Osteocyte (in vitro differentiated cells): ENCODE measurements at regions not wholly inside any gene's neighbourhood (a gene's known extent, or its start where the extent isn't known, plus 50 kb on each side); places are given as distances from the start of the nearest gene placed in this dataset.
A peak's percentile ranks its signal among the peaks of the same experiment; 100 is the strongest.

Experiments used
- DNase-seq: peaks from one replicate; pipeline ENCODE4 v3.0.0; 2021; ENCODE audit warnings: mixed read lengths; ENCODE audit not compliant: unreplicated experiment; ENCODE audit errors: extremely low spot score
- H3K27ac Mint-ChIP-seq: one replicate; pipeline ENCODE4 v1.8.0; 2021; ENCODE audit warnings: mild to moderate bottlenecking, mixed read lengths; ENCODE audit not compliant: unreplicated experiment
- H3K27me3 Mint-ChIP-seq: one replicate; pipeline ENCODE4 v1.8.0; 2021; ENCODE audit warnings: mixed read lengths; ENCODE audit not compliant: unreplicated experiment
- H3K36me3 Mint-ChIP-seq: one replicate; pipeline ENCODE4 v1.8.0; 2021; ENCODE audit warnings: mixed read lengths; ENCODE audit not compliant: unreplicated experiment
- H3K4me1 Mint-ChIP-seq: one replicate; pipeline ENCODE4 v1.8.0; 2021; ENCODE audit warnings: mixed read lengths; ENCODE audit not compliant: unreplicated experiment
- H3K4me3 Mint-ChIP-seq: one replicate; pipeline ENCODE4 v1.8.0; 2021; ENCODE audit warnings: mild to moderate bottlenecking, moderate library complexity, mixed read lengths; ENCODE audit not compliant: unreplicated experiment
- H3K9me3 Mint-ChIP-seq: one replicate; pipeline ENCODE4 v1.8.0; 2021; ENCODE audit warnings: mixed read lengths; ENCODE audit not compliant: unreplicated experiment
- CTCF ChIP-seq: fragments of 200-600 bp; sonication (generic); IDR thresholded peaks from 2 replicates; pipeline ENCODE4 v1.5.0; 2021; ENCODE audit warnings: antibody characterized with exemption, mild to moderate bottlenecking, moderate library complexity

GRCh38 chr2:167342769-167343168 is 454.5 kb downstream of the XIRP2 start:
- peak; percentile 44 for TF ChIP-seq CTCF
- Mint-ChIP-seq H3K4me3 (no peak overlapping the region), H3K9me3 (no peaks in the 10 kb centered on the region), H3K27ac (no peak overlapping the region), H3K27me3 (peaks cover 6% of the 10 kb centered on the region), H3K4me1 (peaks cover 2% of the 10 kb centered on the region), H3K36me3 (no peaks in the 10 kb centered on the region)
- no peak for DNase-seq

GRCh38 chr2:167340322-167340721 is 452.0 kb downstream of the XIRP2 start:
- peaks cover 6% of the 10 kb centered on the region for H3K27me3 Mint-ChIP-seq
- no peak overlapping the region for H3K27ac Mint-ChIP-seq
- peaks cover 2% of the 10 kb centered on the region for H3K4me1 Mint-ChIP-seq
- DNase-seq, result no peak
- no peak overlapping the region for H3K4me3 Mint-ChIP-seq
- H3K36me3 Mint-ChIP-seq, result no peaks in the 10 kb centered on the region
- TF ChIP-seq CTCF, result no peak
- no peaks in the 10 kb centered on the region for H3K9me3 Mint-ChIP-seq

- Mint-ChIP-seq H3K27me3 (peaks cover 2% of the 10 kb centered on the region), H3K27ac (no peak overlapping the region), H3K4me3 (no peak overlapping the region), H3K9me3 (no peaks in the 10 kb centered on the region), H3K36me3 (no peaks in the 10 kb centered on the region), H3K4me1 (no peaks in the 10 kb centered on the region)
- no peak for DNase-seq
- TF ChIP-seq CTCF, result no peak
Observed at GRCh38 chr2:167336213-167336612, 447.9 kb downstream of the XIRP2 start.

GRCh38 chr2:167335541-167335992 is 447.3 kb downstream of the XIRP2 start:
- H3K27ac Mint-ChIP-seq, result no peak overlapping the region
- H3K36me3 Mint-ChIP-seq, result no peaks in the 10 kb centered on the region
- H3K4me3 Mint-ChIP-seq, result no peak overlapping the region
- DNase-seq, result no peak
- no peak for TF ChIP-seq CTCF
- no peaks in the 10 kb centered on the region for H3K4me1 Mint-ChIP-seq
- H3K9me3 Mint-ChIP-seq, result no peaks in the 10 kb centered on the region
- H3K27me3 Mint-ChIP-seq, result no peaks in the 10 kb centered on the region

GRCh38 chr2:167334146-167334742 is 446.0 kb downstream of the XIRP2 start:
- TF ChIP-seq CTCF, result no peak
- Mint-ChIP-seq H3K4me3 (no peak overlapping the region), H3K36me3 (no peaks in the 10 kb centered on the region), H3K27me3 (no peaks in the 10 kb centered on the region), H3K4me1 (no peaks in the 10 kb centered on the region), H3K27ac (no peak overlapping the region), H3K9me3 (no peaks in the 10 kb centered on the region)
- DNase-seq, result no peak
